ENCODE measurements at regions not wholly inside any gene's neighbourhood (a gene's known extent, or its start where the extent isn't known, plus 50 kb on each side); places are given as distances from the start of the nearest gene placed in this dataset.

DNA sequence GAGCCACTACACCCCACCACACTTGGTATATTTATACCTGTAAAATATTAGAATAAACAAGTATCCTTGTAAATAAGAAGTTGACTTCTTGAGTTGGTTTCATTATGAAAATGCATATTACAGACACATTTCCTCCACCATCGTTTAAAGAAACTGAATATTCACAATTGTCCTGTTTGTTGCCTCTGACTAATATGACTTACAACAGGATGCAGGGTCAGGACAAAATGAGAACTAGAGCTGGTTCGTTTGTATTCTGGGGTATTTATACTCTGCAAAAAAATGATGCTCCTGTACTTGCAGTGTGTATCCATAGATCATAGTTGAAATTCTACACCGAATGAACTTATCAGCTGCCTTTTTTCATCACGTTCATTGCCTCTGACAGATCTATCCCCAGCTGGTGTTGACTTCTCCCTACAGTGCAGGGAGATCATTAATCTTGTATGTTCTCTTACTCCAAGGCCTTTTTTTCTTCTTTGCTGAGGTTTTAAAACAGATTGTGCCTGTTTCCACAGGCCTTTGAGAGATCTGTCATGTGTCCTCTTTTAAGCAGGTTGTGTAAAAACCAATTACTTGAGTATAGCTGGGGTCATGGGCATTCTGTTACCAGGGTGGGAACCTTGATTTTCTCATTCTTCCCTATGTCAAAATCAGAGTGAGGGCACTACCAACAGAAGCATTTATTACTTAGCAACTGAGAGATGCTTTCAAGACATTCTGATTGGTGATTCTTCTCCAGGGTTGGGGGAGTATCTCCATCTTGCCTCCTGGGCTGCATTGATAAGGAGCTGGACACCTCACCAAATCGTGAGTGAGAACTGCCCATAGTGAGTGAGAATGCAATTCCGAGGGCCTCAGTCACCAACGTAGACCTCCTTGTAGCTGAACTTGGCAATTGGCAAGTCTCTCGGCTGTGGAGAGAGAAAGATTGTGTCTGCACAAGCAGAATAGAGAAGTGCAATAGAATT, 78.8 kb upstream of the CD83 start:
- Histone ChIP-seq H3K36me3 (no peaks in the 10 kb centered on the region), H3K9me3 (no peaks in the 10 kb centered on the region), H3K4me1 (no peaks in the 10 kb centered on the region), H3K4me3 (no peak overlapping the region), H3K27me3 (no peaks in the 10 kb centered on the region), H3K27ac (no peak overlapping the region)
- intact Hi-C loops (cut with DNase I; ENCODE audit: low total_unique reads), result no loop called here
- DNase-seq, result no peak
- TF ChIP-seq POLR2A (IDR thresholded peaks at IDR 0.05), result no peak
- TF ChIP-seq, protein P1, sequence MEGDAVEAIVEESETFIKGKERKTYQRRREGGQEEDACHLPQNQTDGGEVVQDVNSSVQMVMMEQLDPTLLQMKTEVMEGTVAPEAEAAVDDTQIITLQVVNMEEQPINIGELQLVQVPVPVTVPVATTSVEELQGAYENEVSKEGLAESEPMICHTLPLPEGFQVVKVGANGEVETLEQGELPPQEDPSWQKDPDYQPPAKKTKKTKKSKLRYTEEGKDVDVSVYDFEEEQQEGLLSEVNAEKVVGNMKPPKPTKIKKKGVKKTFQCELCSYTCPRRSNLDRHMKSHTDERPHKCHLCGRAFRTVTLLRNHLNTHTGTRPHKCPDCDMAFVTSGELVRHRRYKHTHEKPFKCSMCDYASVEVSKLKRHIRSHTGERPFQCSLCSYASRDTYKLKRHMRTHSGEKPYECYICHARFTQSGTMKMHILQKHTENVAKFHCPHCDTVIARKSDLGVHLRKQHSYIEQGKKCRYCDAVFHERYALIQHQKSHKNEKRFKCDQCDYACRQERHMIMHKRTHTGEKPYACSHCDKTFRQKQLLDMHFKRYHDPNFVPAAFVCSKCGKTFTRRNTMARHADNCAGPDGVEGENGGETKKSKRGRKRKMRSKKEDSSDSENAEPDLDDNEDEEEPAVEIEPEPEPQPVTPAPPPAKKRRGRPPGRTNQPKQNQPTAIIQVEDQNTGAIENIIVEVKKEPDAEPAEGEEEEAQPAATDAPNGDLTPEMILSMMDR (IDR thresholded peaks at IDR 0.05), result no peak

DNA sequence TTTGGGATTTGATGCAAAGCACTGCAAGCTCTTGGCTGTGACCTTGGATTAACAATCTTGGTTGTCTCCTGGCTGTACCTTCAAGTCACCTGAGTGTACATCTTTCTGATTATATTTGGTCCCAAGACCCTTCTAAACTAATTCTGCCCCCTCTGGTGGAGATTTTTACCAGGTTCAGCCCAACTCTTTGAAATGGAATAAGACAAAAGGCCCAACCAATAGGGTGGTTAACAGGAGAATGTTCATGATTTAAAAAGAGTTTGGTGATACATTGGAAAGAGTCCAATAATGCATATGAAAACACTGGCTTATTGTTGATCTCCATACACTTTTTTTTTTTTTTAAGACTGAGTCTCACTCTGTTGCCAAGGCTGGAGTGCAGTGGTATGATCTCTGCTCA, 77.5 kb upstream of the CD83 start:
- Histone ChIP-seq H3K27ac (no peak overlapping the region), H3K4me3 (no peak overlapping the region), H3K27me3 (no peaks in the 10 kb centered on the region), H3K4me1 (no peaks in the 10 kb centered on the region), H3K36me3 (no peaks in the 10 kb centered on the region), H3K9me3 (no peaks in the 10 kb centered on the region)
- DNase-seq, result no peak
- no peak for TF ChIP-seq POLR2A (IDR thresholded peaks at IDR 0.05)
- TF ChIP-seq, protein P1 (IDR thresholded peaks at IDR 0.05), result no peak
- intact Hi-C loops (cut with DNase I; ENCODE audit: low total_unique reads), result no loop called here

DNA sequence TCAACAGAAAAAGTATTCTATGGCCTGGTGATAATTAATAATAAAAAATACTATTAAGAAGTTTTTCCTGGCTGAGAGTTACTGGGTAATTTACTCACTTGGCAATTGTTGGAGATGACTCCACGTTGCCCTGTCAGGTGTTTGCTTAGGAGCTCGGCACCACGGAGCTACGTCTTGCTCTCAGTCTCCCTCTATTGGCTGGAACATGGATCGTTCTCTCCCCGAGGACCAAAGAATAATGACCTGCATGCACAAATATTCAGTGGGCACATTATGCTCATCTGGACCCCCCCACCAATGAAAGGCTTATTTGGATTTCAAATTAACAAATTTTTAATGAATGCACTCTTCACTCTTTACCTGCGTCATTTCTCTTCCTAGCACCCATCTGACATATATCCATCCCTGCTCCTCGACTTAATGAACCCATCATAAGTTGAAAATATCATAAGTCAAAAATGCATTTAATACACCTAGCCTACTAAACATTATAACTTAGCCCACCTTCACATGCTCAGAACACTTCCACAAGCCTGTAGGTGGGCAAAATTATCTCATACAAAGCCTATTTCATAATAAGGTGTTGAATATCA, 71.0 kb upstream of the CD83 start:
- H3K4me3 ChIP-seq, result no peak overlapping the region
- intact Hi-C loops (cut with DNase I; ENCODE audit: low total_unique reads), result no loop called here

DNA sequence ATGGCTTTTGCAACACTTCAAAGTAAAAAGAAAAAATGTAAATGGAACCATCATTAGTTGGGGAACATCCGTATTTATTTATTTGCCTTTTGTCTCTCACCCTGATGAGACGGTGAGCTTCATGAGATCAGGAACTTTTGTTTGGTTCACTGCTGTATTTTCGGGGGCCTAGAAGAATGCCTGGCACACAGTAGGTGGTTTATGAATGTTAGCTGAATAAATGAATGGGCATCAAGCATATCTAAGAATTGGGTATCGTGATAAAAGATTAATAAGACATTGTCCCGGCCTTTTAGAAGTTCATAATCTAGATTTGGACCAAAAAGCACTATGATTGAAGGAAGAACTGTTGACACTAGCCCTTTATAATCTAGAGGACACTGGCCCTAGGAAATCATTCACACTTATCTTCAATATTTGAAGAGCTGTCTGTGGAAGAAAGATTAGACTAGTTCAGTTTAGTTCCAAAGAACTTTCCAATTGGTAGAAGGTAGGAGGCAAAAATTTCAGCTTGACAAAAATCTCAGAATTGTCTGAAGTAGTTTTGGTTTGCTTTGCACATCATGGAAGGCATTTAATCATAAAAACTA, 70.3 kb upstream of the CD83 start:
- H3K27me3 ChIP-seq, result no peaks in the 10 kb centered on the region
- intact Hi-C loops (cut with DNase I; ENCODE audit: low total_unique reads), result no loop called here
- no peaks in the 10 kb centered on the region for H3K4me1 ChIP-seq
- no peaks in the 10 kb centered on the region for H3K36me3 ChIP-seq
- no peak for DNase-seq
- H3K9me3 ChIP-seq, result no peaks in the 10 kb centered on the region
- TF ChIP-seq, protein P1 (IDR thresholded peaks at IDR 0.05), result no peak
- TF ChIP-seq POLR2A (IDR thresholded peaks at IDR 0.05), result no peak
- no peak overlapping the region for H3K4me3 ChIP-seq
- H3K27ac ChIP-seq, result no peak overlapping the region

More for the DNA sequence above, 71.0 kb upstream of the CD83 start:
- H3K27me3 ChIP-seq, result no peaks in the 10 kb centered on the region
- TF ChIP-seq, protein P1 (IDR thresholded peaks at IDR 0.05), result peak; percentile 26 to 29 (median 29)
- TF ChIP-seq POLR2A (IDR thresholded peaks at IDR 0.05), result no peak
- no peaks in the 10 kb centered on the region for H3K4me1 ChIP-seq
- no peak overlapping the region for H3K27ac ChIP-seq
- H3K36me3 ChIP-seq, result no peaks in the 10 kb centered on the region
- no peak for DNase-seq
- H3K9me3 ChIP-seq, result no peaks in the 10 kb centered on the region

DNA sequence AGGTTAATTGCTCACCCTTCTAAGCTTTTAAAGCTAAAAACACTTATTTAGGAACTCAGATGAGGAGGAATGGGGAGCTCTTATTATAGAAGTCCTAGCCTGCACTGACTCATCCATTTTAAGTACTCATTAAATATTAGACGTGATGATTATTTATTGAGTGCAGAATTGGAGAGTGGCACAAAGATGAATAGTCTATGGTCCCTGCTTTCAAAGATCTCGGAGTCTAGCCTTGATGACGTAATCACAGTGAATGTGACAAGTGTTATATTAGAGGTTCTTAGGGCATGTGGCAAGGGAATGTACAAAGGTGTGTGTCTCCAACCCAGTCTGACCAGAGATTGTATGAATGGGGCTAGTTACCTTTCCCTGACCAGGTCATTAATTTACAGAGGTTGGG, 68.7 kb upstream of the CD83 start:
- intact Hi-C loops (cut with DNase I; ENCODE audit: low total_unique reads), result no loop called here
- no peaks in the 10 kb centered on the region for H3K9me3 ChIP-seq
- no peaks in the 10 kb centered on the region for H3K27me3 ChIP-seq
- DNase-seq, result no peak
- H3K4me1 ChIP-seq, result no peaks in the 10 kb centered on the region
- H3K27ac ChIP-seq, result no peak overlapping the region
- no peaks in the 10 kb centered on the region for H3K36me3 ChIP-seq
- no peak for TF ChIP-seq POLR2A (IDR thresholded peaks at IDR 0.05)
- TF ChIP-seq, protein P1 (IDR thresholded peaks at IDR 0.05), result no peak
- H3K4me3 ChIP-seq, result no peak overlapping the region

All from uterus (tissue), 3 donors.